Activated naive CD8-positive, alpha-beta T cell treated with anti-CD3 and anti-CD28 coated beads for 36 hours (primary cell): ENCODE measurements at regions not wholly inside any gene's neighbourhood (a gene's known extent, or its start where the extent isn't known, plus 50 kb on each side); places are given as distances from the start of the nearest gene placed in this dataset.
"Not testable (repeated sequence)": the region's sequence is repeated elsewhere in the genome, so short reads cannot be mapped to it uniquely, and the experiment has no call there.

Experiments used
- DNase-seq: peaks from one replicate; pipeline ENCODE4 v3.0.0; 2021
- H3K27ac Mint-ChIP-seq: one replicate; pipeline ENCODE4 v1.8.0; 2022; ENCODE audit warnings: mild to moderate bottlenecking, moderate library complexity, mixed read lengths
- H3K27me3 Mint-ChIP-seq: one replicate; pipeline ENCODE4 v1.8.0; 2022; ENCODE audit warnings: mild to moderate bottlenecking, mixed read lengths
- H3K36me3 Mint-ChIP-seq: one replicate; pipeline ENCODE4 v1.8.0; 2021; ENCODE audit warnings: mild to moderate bottlenecking, mixed read lengths
- H3K4me1 Mint-ChIP-seq: one replicate; pipeline ENCODE4 v1.8.0; 2021; ENCODE audit warnings: mixed read lengths
- H3K4me3 Mint-ChIP-seq: one replicate; pipeline ENCODE4 v1.8.0; 2022; ENCODE audit warnings: mild to moderate bottlenecking, moderate library complexity, mixed read lengths
- H3K9me3 Mint-ChIP-seq: one replicate; pipeline ENCODE4 v1.8.0; 2022; ENCODE audit warnings: mixed read lengths

- no peaks in the 10 kb centered on the region for H3K4me1 Mint-ChIP-seq
- H3K27ac Mint-ChIP-seq, result no peak overlapping the region
- no peak overlapping the region for H3K4me3 Mint-ChIP-seq
- H3K27me3 Mint-ChIP-seq, result no peaks in the 10 kb centered on the region
- DNase-seq, result no peak
- H3K36me3 Mint-ChIP-seq, result no peaks in the 10 kb centered on the region
- H3K9me3 Mint-ChIP-seq, result no peaks in the 10 kb centered on the region
Measured at GRCh38 chr5:179468696-179469095, 81.7 kb upstream of the RUFY1 start.

- H3K27ac Mint-ChIP-seq, result no peak overlapping the region
- no peaks in the 10 kb centered on the region for H3K36me3 Mint-ChIP-seq
- no peak overlapping the region for H3K4me3 Mint-ChIP-seq
- no peaks in the 10 kb centered on the region for H3K27me3 Mint-ChIP-seq
- DNase-seq, result no peak
- no peaks in the 10 kb centered on the region for H3K9me3 Mint-ChIP-seq
- no peaks in the 10 kb centered on the region for H3K4me1 Mint-ChIP-seq
Measured at GRCh38 chr5:179467441-179467840, 82.9 kb upstream of the RUFY1 start.

GRCh38 chr5:179464631-179465030 lies 85.7 kb upstream of the RUFY1 start:
- DNase-seq, result no peak
- no peak overlapping the region for H3K4me3 Mint-ChIP-seq
- H3K27ac Mint-ChIP-seq, result no peak overlapping the region
- H3K9me3 Mint-ChIP-seq, result no peaks in the 10 kb centered on the region
- H3K36me3 Mint-ChIP-seq, result no peaks in the 10 kb centered on the region
- H3K27me3 Mint-ChIP-seq, result peaks cover 1% of the 10 kb centered on the region
- H3K4me1 Mint-ChIP-seq, result no peaks in the 10 kb centered on the region

- Mint-ChIP-seq H3K27ac (no peak overlapping the region), H3K27me3 (peaks cover 7% of the 10 kb centered on the region), H3K9me3 (peaks cover 4% of the 10 kb centered on the region), H3K36me3 (no peaks in the 10 kb centered on the region), H3K4me1 (no peaks in the 10 kb centered on the region), H3K4me3 (no peak overlapping the region)
- DNase-seq, result no peak
Measured at GRCh38 chr5:179462040-179462439, 88.3 kb upstream of the RUFY1 start.

- Mint-ChIP-seq H3K4me1 (no peaks in the 10 kb centered on the region), H3K9me3 (peaks cover 4% of the 10 kb centered on the region), H3K27ac (no peak overlapping the region), H3K27me3 (peaks cover 7% of the 10 kb centered on the region), H3K36me3 (no peaks in the 10 kb centered on the region), H3K4me3 (no peak overlapping the region)
- no peak for DNase-seq
Measured at GRCh38 chr5:179461576-179461975, 88.8 kb upstream of the RUFY1 start.

- peaks cover 8% of the 10 kb centered on the region for H3K9me3 Mint-ChIP-seq
- H3K4me3 Mint-ChIP-seq, result no peak overlapping the region
- no peaks in the 10 kb centered on the region for H3K36me3 Mint-ChIP-seq
- peaks cover 7% of the 10 kb centered on the region for H3K27me3 Mint-ChIP-seq
- DNase-seq, result no peak
- H3K4me1 Mint-ChIP-seq, result no peaks in the 10 kb centered on the region
- no peak overlapping the region for H3K27ac Mint-ChIP-seq
Measured at GRCh38 chr5:179459771-179460170, 90.6 kb upstream of the RUFY1 start.

- Mint-ChIP-seq H3K4me3 (no peak overlapping the region), H3K9me3 (peaks cover 8% of the 10 kb centered on the region), H3K4me1 (no peaks in the 10 kb centered on the region), H3K27ac (no peak overlapping the region), H3K27me3 (peaks cover 12% of the 10 kb centered on the region), H3K36me3 (no peaks in the 10 kb centered on the region)
- DNase-seq, result no peak
Measured at GRCh38 chr5:179457612-179458011, 92.7 kb upstream of the RUFY1 start.

GRCh38 chr5:179456075-179456474 lies 94.3 kb upstream of the RUFY1 start:
- H3K27me3 Mint-ChIP-seq, result peaks cover 12% of the 10 kb centered on the region
- not testable (repeated sequence) for H3K4me3 Mint-ChIP-seq, H3K9me3 Mint-ChIP-seq, H3K27ac Mint-ChIP-seq, H3K36me3 Mint-ChIP-seq, DNase-seq, H3K4me1 Mint-ChIP-seq

GRCh38 chr5:179455320-179455719 lies 95.0 kb upstream of the RUFY1 start:
- DNase-seq, result no peak
- no peaks in the 10 kb centered on the region for H3K4me1 Mint-ChIP-seq
- peaks cover 12% of the 10 kb centered on the region for H3K27me3 Mint-ChIP-seq
- peaks cover 8% of the 10 kb centered on the region for H3K9me3 Mint-ChIP-seq
- no peak overlapping the region for H3K27ac Mint-ChIP-seq
- no peaks in the 10 kb centered on the region for H3K36me3 Mint-ChIP-seq
- H3K4me3 Mint-ChIP-seq, result no peak overlapping the region

- no peak for DNase-seq
- Mint-ChIP-seq H3K27ac (no peak overlapping the region), H3K36me3 (no peaks in the 10 kb centered on the region), H3K4me3 (no peak overlapping the region), H3K9me3 (peaks cover 8% of the 10 kb centered on the region), H3K27me3 (peaks cover 12% of the 10 kb centered on the region), H3K4me1 (no peaks in the 10 kb centered on the region)
Measured at GRCh38 chr5:179454356-179454755, 96.0 kb upstream of the RUFY1 start.

GRCh38 chr5:179453616-179454015 lies 96.7 kb upstream of the RUFY1 start:
- Mint-ChIP-seq H3K27ac (no peak overlapping the region), H3K9me3 (peaks cover 10% of the 10 kb centered on the region), H3K4me1 (no peaks in the 10 kb centered on the region), H3K27me3 (peaks cover 12% of the 10 kb centered on the region), H3K4me3 (no peak overlapping the region), H3K36me3 (no peaks in the 10 kb centered on the region)
- no peak for DNase-seq

- H3K27ac Mint-ChIP-seq, result no peak overlapping the region
- peaks cover 10% of the 10 kb centered on the region for H3K27me3 Mint-ChIP-seq
- DNase-seq, result no peak
- no peaks in the 10 kb centered on the region for H3K4me1 Mint-ChIP-seq
- H3K36me3 Mint-ChIP-seq, result no peaks in the 10 kb centered on the region
- H3K9me3 Mint-ChIP-seq, result peaks cover 9% of the 10 kb centered on the region
- no peak overlapping the region for H3K4me3 Mint-ChIP-seq
Measured at GRCh38 chr5:179452356-179453230, 97.8 kb upstream of the RUFY1 start.

GRCh38 chr5:179451828-179452196 lies 98.5 kb upstream of the RUFY1 start:
- no peaks in the 10 kb centered on the region for H3K36me3 Mint-ChIP-seq
- H3K4me1 Mint-ChIP-seq, result no peaks in the 10 kb centered on the region
- no peak for DNase-seq
- peaks cover 7% of the 10 kb centered on the region for H3K9me3 Mint-ChIP-seq
- H3K27ac Mint-ChIP-seq, result no peak overlapping the region
- H3K27me3 Mint-ChIP-seq, result peaks cover 8% of the 10 kb centered on the region
- H3K4me3 Mint-ChIP-seq, result no peak overlapping the region

- Mint-ChIP-seq H3K4me1 (no peaks in the 10 kb centered on the region), H3K4me3 (no peak overlapping the region), H3K27ac (no peak overlapping the region), H3K27me3 (peaks cover 8% of the 10 kb centered on the region), H3K36me3 (no peaks in the 10 kb centered on the region), H3K9me3 (peaks cover 4% of the 10 kb centered on the region)
- no peak for DNase-seq
Measured at GRCh38 chr5:179451114-179451827, 99.1 kb upstream of the RUFY1 start.

GRCh38 chr5:179449950-179450349 lies 100.4 kb upstream of the RUFY1 start:
- not testable (repeated sequence) for H3K4me3 Mint-ChIP-seq, H3K27ac Mint-ChIP-seq, H3K9me3 Mint-ChIP-seq, DNase-seq, H3K4me1 Mint-ChIP-seq, H3K36me3 Mint-ChIP-seq, H3K27me3 Mint-ChIP-seq

GRCh38 chr5:179448282-179448681 lies 102.1 kb upstream of the RUFY1 start:
- not testable (repeated sequence) for H3K9me3 Mint-ChIP-seq, H3K4me1 Mint-ChIP-seq, H3K4me3 Mint-ChIP-seq, H3K27ac Mint-ChIP-seq, DNase-seq, H3K36me3 Mint-ChIP-seq, H3K27me3 Mint-ChIP-seq
